HepG2 (cell line): ENCODE measurements at regions not wholly inside any gene's neighbourhood (a gene's known extent, or its start where the extent isn't known, plus 50 kb on each side); places are given as distances from the start of the nearest gene placed in this dataset.

Source experiments
- ARHGAP35 ChIP-seq: sonication (generic); formaldehyde crosslinking; IDR thresholded peaks from 2 replicates; pipeline ENCODE4 v1.9.0; 2022; ENCODE audit warnings: mild to moderate bottlenecking, inconsistent platforms, moderate library complexity, missing genetic modification reagents, borderline replicate concordance
- ASH2L ChIP-seq: fragments of 300-600, 200-600 bp; sonication (generic); IDR thresholded peaks from 2 replicates; pipeline ENCODE4 v1.7.0; 2017; ENCODE audit warnings: low read depth, mild to moderate bottlenecking, moderate library complexity, mixed read lengths, low read length; ENCODE audit not compliant: insufficient read length
- BCL3 ChIP-seq: sonication (generic); formaldehyde crosslinking; IDR thresholded peaks from 2 replicates; pipeline ENCODE4 v1.5.1; 2020; ENCODE audit warnings: mild to moderate bottlenecking, missing genetic modification reagents, moderate library complexity
- CENPX ChIP-seq: sonication (generic); formaldehyde crosslinking; IDR thresholded peaks from 2 replicates; pipeline ENCODE4 v1.9.0; 2021; ENCODE audit warnings: mild to moderate bottlenecking, missing genetic modification reagents, moderate library complexity
- DPF2 ChIP-seq: sonication (generic); formaldehyde crosslinking; IDR thresholded peaks from 2 replicates; pipeline ENCODE4 v1.4.0; 2020; ENCODE audit warnings: mild to moderate bottlenecking, low read depth, missing genetic modification reagents, borderline replicate concordance
- HDAC2 ChIP-seq: sonication (generic); formaldehyde crosslinking; IDR thresholded peaks from 2 replicates; pipeline ENCODE4 v1.4.0; 2020; ENCODE audit warnings: missing genetic modification reagents
- HHEX ChIP-seq: IDR thresholded peaks from 2 replicates; pipeline ENCODE4 v1.6.1; 2016; ENCODE audit warnings: control low read depth
- MED1 ChIP-seq: sonication (generic); formaldehyde crosslinking; IDR thresholded peaks from 2 replicates; pipeline ENCODE4 v1.4.0; 2020; ENCODE audit warnings: missing genetic modification reagents
- NRL ChIP-seq: sonication (generic); formaldehyde crosslinking; IDR thresholded peaks from 2 replicates; pipeline ENCODE4 v1.5.0; 2020; ENCODE audit warnings: missing genetic modification reagents, mild to moderate bottlenecking, moderate library complexity, borderline replicate concordance
- PAXIP1 ChIP-seq: sonication (generic); formaldehyde crosslinking; conservative IDR thresholded peaks from 2 replicates; pipeline ENCODE4 v1.4.0; 2020; ENCODE audit warnings: mild to moderate bottlenecking, missing genetic modification reagents, moderate library complexity
- RBFOX2 ChIP-seq: fragments of 200-400 bp; formaldehyde crosslinking; IDR thresholded peaks from 2 replicates; pipeline ENCODE4 v1.6.1; 2017; ENCODE audit warnings: low read depth, mild to moderate bottlenecking, low read length
- TGIF2 ChIP-seq: IDR thresholded peaks from 2 replicates; pipeline ENCODE4 v1.6.1; 2016; ENCODE audit warnings: control low read depth, missing compliant biosample characterization
- ZBTB44 ChIP-seq: sonication (generic); formaldehyde crosslinking; IDR thresholded peaks from 2 replicates; pipeline ENCODE4 v1.4.0; 2020; ENCODE audit warnings: missing genetic modification reagents
- ZFP36L2 ChIP-seq: sonication (generic); formaldehyde crosslinking; IDR thresholded peaks from 2 replicates; pipeline ENCODE4 v1.4.0; 2020; ENCODE audit warnings: missing genetic modification reagents
- ZNF292 ChIP-seq: sonication (generic); formaldehyde crosslinking; IDR thresholded peaks from 2 replicates; pipeline ENCODE4 v1.8.1; 2022; ENCODE audit warnings: mild to moderate bottlenecking, low read depth, missing genetic modification reagents, borderline replicate concordance

- TF ChIP-seq ZNF292 (CRISPR knock-in tag) (0 out of 2 replicates have a peak, but pooled peaks have one; percentile 35), PAXIP1 (peak; percentile 88), TGIF2 (CRISPR knock-in tag) (no peak), ASH2L (peak; percentile 51), MED1 (peak; percentile 81), ZBTB44 (CRISPR knock-in tag) (no peak), ZFP36L2 (CRISPR knock-in tag) (no peak), HHEX (CRISPR knock-in tag) (no peak), BCL3 (no peak), NRL (CRISPR knock-in tag) (no peak), RBFOX2 (peak; percentile 58; the same call in 1 of the 2 replicates), DPF2 (0 out of 2 replicates have a peak, but pooled peaks have one; percentile 43), HDAC2 (CRISPR knock-in tag) (peak; percentile 88), CENPX (CRISPR knock-in tag) (no peak), ARHGAP35 (no peak)
Observed at GRCh38 chr9:82604947-82605656, 457.8 kb downstream of the RASEF start (continued).
